ENCODE measurements at regions not wholly inside any gene's neighbourhood (a gene's known extent, or its start where the extent isn't known, plus 50 kb on each side); places are given as distances from the start of the nearest gene placed in this dataset.
"Not testable (repeated sequence)": the region's sequence is repeated elsewhere in the genome, so short reads cannot be mapped to it uniquely, and the experiment has no call there.

DNA sequence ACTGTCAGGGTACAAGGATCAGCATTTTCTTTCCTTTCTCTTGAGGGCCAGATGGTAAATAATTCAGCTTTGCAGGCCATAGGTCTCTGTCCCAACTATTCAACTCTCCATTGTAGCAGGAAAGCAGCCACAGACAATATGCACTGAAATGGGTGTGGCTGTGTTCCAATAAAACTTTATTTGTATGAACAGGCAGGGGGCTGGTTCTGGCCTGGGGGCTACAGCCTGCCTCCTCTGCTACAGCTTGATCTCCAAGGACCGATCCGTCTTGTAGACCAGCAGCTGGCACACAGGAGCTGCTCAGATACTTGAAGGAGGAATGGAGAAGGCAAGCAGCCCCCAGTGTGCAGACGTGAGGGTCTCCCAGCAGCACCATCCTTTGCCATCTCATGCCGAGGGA, 127.1 kb downstream of the OTOP1 start:
- H3K4me1 ChIP-seq (ENCODE audit: control insufficient read depth in 1 of 2, insufficient read depth in 2 of 2, low read length in 2 of 2); H3K36me3 ChIP-seq (ENCODE audit: control insufficient read depth in 1 of 2, insufficient read depth in 2 of 2, low read length in 2 of 2); H3K27ac ChIP-seq (ENCODE audit: low read depth, low read length); H3K4me3 ChIP-seq (ENCODE audit: low read depth in 1 of 2, low read length in 2 of 2); H3K9ac ChIP-seq (ENCODE audit: low read depth in 1 of 2, low read length in 2 of 2); H3K27me3 ChIP-seq (ENCODE audit: control insufficient read depth in 1 of 2, insufficient read depth in 2 of 2, low read length in 2 of 2); H3K9me3 ChIP-seq (ENCODE audit: control insufficient read depth in 1 of 2, low read length in 2 of 2): not testable (repeated sequence)

- H3K36me3 ChIP-seq (ENCODE audit: control insufficient read depth in 1 of 2, insufficient read depth in 2 of 2, low read length in 2 of 2); H3K9ac ChIP-seq (ENCODE audit: low read depth in 1 of 2, low read length in 2 of 2); H3K27me3 ChIP-seq (ENCODE audit: control insufficient read depth in 1 of 2, insufficient read depth in 2 of 2, low read length in 2 of 2); H3K9me3 ChIP-seq (ENCODE audit: control insufficient read depth in 1 of 2, low read length in 2 of 2); H3K4me3 ChIP-seq (ENCODE audit: low read depth in 1 of 2, low read length in 2 of 2); H3K27ac ChIP-seq (ENCODE audit: low read depth, low read length); H3K4me1 ChIP-seq (ENCODE audit: control insufficient read depth in 1 of 2, insufficient read depth in 2 of 2, low read length in 2 of 2): not testable (repeated sequence)
These were observed 119.8 kb downstream of the OTOP1 start for GRCh38 chr4:4106923-4107322.

- H3K9me3 ChIP-seq (ENCODE audit: control insufficient read depth in 1 of 2, low read length in 2 of 2); H3K4me1 ChIP-seq (ENCODE audit: control insufficient read depth in 1 of 2, insufficient read depth in 2 of 2, low read length in 2 of 2); H3K9ac ChIP-seq (ENCODE audit: low read depth in 1 of 2, low read length in 2 of 2); H3K36me3 ChIP-seq (ENCODE audit: control insufficient read depth in 1 of 2, insufficient read depth in 2 of 2, low read length in 2 of 2); H3K27ac ChIP-seq (ENCODE audit: low read depth, low read length); H3K27me3 ChIP-seq (ENCODE audit: control insufficient read depth in 1 of 2, insufficient read depth in 2 of 2, low read length in 2 of 2): not testable (repeated sequence)
- peak overlapping the region; percentile 22 to 50 for H3K4me3 ChIP-seq (ENCODE audit: low read depth in 1 of 2, low read length in 2 of 2)
These were observed 119.2 kb downstream of the OTOP1 start for GRCh38 chr4:4107411-4108107.

- H3K9me3 ChIP-seq (ENCODE audit: control insufficient read depth in 1 of 2, low read length in 2 of 2); H3K9ac ChIP-seq (ENCODE audit: low read depth in 1 of 2, low read length in 2 of 2); H3K27me3 ChIP-seq (ENCODE audit: control insufficient read depth in 1 of 2, insufficient read depth in 2 of 2, low read length in 2 of 2); H3K27ac ChIP-seq (ENCODE audit: low read depth, low read length); H3K4me1 ChIP-seq (ENCODE audit: control insufficient read depth in 1 of 2, insufficient read depth in 2 of 2, low read length in 2 of 2); H3K36me3 ChIP-seq (ENCODE audit: control insufficient read depth in 1 of 2, insufficient read depth in 2 of 2, low read length in 2 of 2); H3K4me3 ChIP-seq (ENCODE audit: low read depth in 1 of 2, low read length in 2 of 2): not testable (repeated sequence)
These were observed 111.3 kb downstream of the OTOP1 start for GRCh38 chr4:4115381-4115780.

GRCh38 chr4:4116901-4117300, 109.8 kb downstream of the OTOP1 start:
- not testable (repeated sequence) for H3K27me3 ChIP-seq (ENCODE audit: control insufficient read depth in 1 of 2, insufficient read depth in 2 of 2, low read length in 2 of 2); H3K9ac ChIP-seq (ENCODE audit: low read depth in 1 of 2, low read length in 2 of 2); H3K4me3 ChIP-seq (ENCODE audit: low read depth in 1 of 2, low read length in 2 of 2); H3K27ac ChIP-seq (ENCODE audit: low read depth, low read length); H3K4me1 ChIP-seq (ENCODE audit: control insufficient read depth in 1 of 2, insufficient read depth in 2 of 2, low read length in 2 of 2); H3K9me3 ChIP-seq (ENCODE audit: control insufficient read depth in 1 of 2, low read length in 2 of 2); H3K36me3 ChIP-seq (ENCODE audit: control insufficient read depth in 1 of 2, insufficient read depth in 2 of 2, low read length in 2 of 2)

GRCh38 chr4:4134368-4134767, 92.4 kb downstream of the OTOP1 start:
- not testable (repeated sequence) for H3K4me3 ChIP-seq (ENCODE audit: low read depth in 1 of 2, low read length in 2 of 2); H3K27ac ChIP-seq (ENCODE audit: low read depth, low read length); H3K9me3 ChIP-seq (ENCODE audit: control insufficient read depth in 1 of 2, low read length in 2 of 2); H3K4me1 ChIP-seq (ENCODE audit: control insufficient read depth in 1 of 2, insufficient read depth in 2 of 2, low read length in 2 of 2); H3K27me3 ChIP-seq (ENCODE audit: control insufficient read depth in 1 of 2, insufficient read depth in 2 of 2, low read length in 2 of 2); H3K9ac ChIP-seq (ENCODE audit: low read depth in 1 of 2, low read length in 2 of 2); H3K36me3 ChIP-seq (ENCODE audit: control insufficient read depth in 1 of 2, insufficient read depth in 2 of 2, low read length in 2 of 2)

DNA sequence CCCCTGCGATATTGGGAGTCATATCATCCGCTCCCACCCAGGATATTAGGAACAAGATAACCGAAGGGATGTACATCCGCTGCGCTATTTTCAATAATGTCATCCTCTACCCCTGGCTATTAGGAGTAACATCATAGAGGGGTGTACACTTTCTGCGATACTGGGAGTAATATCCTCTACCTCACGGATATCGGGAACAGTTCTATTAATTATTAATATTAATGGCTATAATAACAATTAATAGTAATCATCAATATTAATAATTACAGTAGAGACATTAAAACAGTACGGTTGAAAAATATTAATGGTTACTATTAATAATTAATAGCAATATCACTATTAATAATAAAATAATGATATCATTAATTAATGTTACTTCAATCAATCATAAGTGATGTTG, 90.1 kb downstream of the OTOP1 start:
- not testable (repeated sequence) for H3K4me3 ChIP-seq (ENCODE audit: low read depth in 1 of 2, low read length in 2 of 2); H3K9ac ChIP-seq (ENCODE audit: low read depth in 1 of 2, low read length in 2 of 2); H3K9me3 ChIP-seq (ENCODE audit: control insufficient read depth in 1 of 2, low read length in 2 of 2); H3K36me3 ChIP-seq (ENCODE audit: control insufficient read depth in 1 of 2, insufficient read depth in 2 of 2, low read length in 2 of 2); H3K4me1 ChIP-seq (ENCODE audit: control insufficient read depth in 1 of 2, insufficient read depth in 2 of 2, low read length in 2 of 2); H3K27me3 ChIP-seq (ENCODE audit: control insufficient read depth in 1 of 2, insufficient read depth in 2 of 2, low read length in 2 of 2); H3K27ac ChIP-seq (ENCODE audit: low read depth, low read length)
